Cardiac muscle cell (in vitro differentiated cells and primary cell): ENCODE measurements at regions not wholly inside any gene's neighbourhood (a gene's known extent, or its start where the extent isn't known, plus 50 kb on each side); places are given as distances from the start of the nearest gene placed in this dataset.
"Not testable (repeated sequence)": the region's sequence is repeated elsewhere in the genome, so short reads cannot be mapped to it uniquely, and the experiment has no call there.

Source experiments
- DNase-seq, 2 donors: peaks; one replicate each; pipeline versions ENCODE4 v3.0.0 to v3.0.0-alpha.2; 2010 to 2017; ENCODE audit warnings: low read depth in 1 of 2, low spot score in 1 of 2
- H3K27ac ChIP-seq: fragments of 200-600 bp; sonication (generic); 2 replicates; pipeline ENCODE4 v1.5.1; 2016
- H3K27me3 ChIP-seq: fragments of 200-600 bp; sonication (generic); 2 replicates; pipeline ENCODE4 v1.6.0; 2016; ENCODE audit warnings: control low read depth
- H3K36me3 ChIP-seq: fragments of 200-600 bp; sonication (generic); 2 replicates; pipeline ENCODE4 v1.5.1; 2016; ENCODE audit warnings: control low read depth
- H3K4me1 ChIP-seq: fragments of 200-600 bp; sonication (generic); 2 replicates; pipeline ENCODE4 v1.8.1; 2017; ENCODE audit warnings: low read depth, mild to moderate bottlenecking, mixed run types
- H3K4me3 ChIP-seq: fragments of 200-600 bp; sonication (generic); 2 replicates; pipeline ENCODE4 v1.5.1; 2016; ENCODE audit warnings: mild to moderate bottlenecking
- H3K9me3 ChIP-seq: fragments of 200-600 bp; sonication (generic); 2 replicates; pipeline ENCODE4 v1.5.1; 2017; ENCODE audit warnings: low read depth, mild to moderate bottlenecking, control low read depth
- TF ChIP-seq, protein P1 (sequence below): IDR thresholded peaks from 2 replicates; pipeline ENCODE4 v1.5.1; 2012; ENCODE audit warnings: low read depth, mild to moderate bottlenecking, low read length

DNA sequence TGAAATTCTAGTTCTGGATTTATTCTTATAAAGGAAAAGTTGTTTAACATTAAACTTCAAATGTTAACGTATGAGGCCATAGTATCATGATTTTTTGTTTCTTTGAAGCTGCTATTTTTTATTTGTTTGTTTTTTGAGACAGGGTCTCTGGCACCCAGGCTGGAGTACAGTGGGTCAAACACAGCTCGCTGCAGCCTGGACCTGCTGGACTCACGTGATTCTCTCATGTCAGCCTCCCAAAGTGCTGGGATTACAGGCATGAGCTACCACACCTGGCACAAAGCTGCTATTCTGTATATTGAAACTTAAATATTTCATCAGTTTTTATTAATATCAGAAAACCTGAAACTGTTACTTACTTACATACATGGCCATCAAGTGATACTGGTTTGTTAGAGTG, 89.5 kb upstream of the RPRM start:
- Histone ChIP-seq H3K4me3 (no peak overlapping the region), H3K27ac (no peak overlapping the region), H3K9me3 (no peaks in the 10 kb centered on the region), H3K4me1 (no peaks in the 10 kb centered on the region), H3K27me3 (no peaks in the 10 kb centered on the region), H3K36me3 (no peaks in the 10 kb centered on the region)
- TF ChIP-seq, protein P1, sequence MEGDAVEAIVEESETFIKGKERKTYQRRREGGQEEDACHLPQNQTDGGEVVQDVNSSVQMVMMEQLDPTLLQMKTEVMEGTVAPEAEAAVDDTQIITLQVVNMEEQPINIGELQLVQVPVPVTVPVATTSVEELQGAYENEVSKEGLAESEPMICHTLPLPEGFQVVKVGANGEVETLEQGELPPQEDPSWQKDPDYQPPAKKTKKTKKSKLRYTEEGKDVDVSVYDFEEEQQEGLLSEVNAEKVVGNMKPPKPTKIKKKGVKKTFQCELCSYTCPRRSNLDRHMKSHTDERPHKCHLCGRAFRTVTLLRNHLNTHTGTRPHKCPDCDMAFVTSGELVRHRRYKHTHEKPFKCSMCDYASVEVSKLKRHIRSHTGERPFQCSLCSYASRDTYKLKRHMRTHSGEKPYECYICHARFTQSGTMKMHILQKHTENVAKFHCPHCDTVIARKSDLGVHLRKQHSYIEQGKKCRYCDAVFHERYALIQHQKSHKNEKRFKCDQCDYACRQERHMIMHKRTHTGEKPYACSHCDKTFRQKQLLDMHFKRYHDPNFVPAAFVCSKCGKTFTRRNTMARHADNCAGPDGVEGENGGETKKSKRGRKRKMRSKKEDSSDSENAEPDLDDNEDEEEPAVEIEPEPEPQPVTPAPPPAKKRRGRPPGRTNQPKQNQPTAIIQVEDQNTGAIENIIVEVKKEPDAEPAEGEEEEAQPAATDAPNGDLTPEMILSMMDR: no peak
- no peak for DNase-seq

DNA sequence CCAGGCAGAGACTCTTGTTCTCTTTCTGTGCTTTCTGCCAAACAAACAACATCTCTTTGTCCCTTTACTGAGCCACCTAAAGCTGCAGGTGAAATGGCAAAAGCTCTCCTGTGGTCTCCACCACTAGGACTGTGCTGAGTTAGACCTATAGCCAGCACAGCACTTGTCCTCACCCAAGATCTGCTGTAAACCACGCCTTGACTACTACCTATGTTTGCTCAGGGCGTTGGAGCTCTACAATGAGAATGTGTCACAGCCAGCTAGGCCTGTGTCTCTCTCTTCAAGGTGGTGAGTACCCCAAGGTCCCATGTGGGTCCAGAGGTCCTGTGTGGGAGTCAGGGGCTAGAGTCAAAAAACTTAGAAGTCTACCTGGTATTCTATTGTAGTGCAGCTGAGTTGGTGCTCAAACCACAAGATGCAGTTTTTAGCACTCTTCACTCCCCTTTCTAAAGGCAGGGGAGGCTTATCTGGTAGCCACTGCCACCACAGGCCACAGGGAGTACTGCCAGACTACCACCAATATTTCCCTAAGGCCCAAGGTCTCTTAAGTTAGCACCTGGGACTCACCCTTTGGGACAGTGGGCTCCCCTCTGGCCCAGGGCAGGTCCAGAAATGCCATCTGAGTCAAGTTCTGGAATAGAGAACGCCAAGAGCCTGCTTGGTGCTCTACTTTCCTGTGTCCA, 96.8 kb upstream of the RPRM start:
- Histone ChIP-seq H3K9me3 (no peaks in the 10 kb centered on the region), H3K27me3 (no peaks in the 10 kb centered on the region)
- no peak for DNase-seq

DNA sequence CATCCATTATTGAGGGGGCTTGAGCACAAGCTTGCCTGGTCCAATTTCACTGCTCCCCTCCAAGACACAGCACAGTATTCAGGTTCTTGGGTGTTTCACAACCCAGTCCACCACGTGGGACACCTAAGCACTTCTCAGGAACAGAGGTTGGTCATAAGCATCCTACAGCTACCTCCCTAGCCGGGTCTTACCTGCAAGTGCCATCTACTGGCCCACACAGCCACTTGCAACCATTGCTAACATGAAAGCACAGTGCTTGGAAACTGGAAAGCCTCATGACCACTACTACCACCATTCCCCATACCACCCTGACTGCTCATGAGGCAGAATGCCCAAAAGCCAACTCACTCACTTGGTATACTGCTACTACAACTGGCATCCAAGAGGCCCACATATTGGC, 105.7 kb upstream of the RPRM start:
- no peak overlapping the region for H3K27ac ChIP-seq
- TF ChIP-seq, protein P1: no peak
- no peaks in the 10 kb centered on the region for H3K9me3 ChIP-seq
- H3K4me3 ChIP-seq: no peak overlapping the region
- H3K36me3 ChIP-seq: no peaks in the 10 kb centered on the region
- no peaks in the 10 kb centered on the region for H3K4me1 ChIP-seq
- H3K27me3 ChIP-seq: no peaks in the 10 kb centered on the region
- DNase-seq: no peak

More for the DNA sequence above, 96.8 kb upstream of the RPRM start:
- Histone ChIP-seq H3K4me3 (no peak overlapping the region), H3K36me3 (no peaks in the 10 kb centered on the region), H3K4me1 (no peaks in the 10 kb centered on the region), H3K27ac (no peak overlapping the region)
- TF ChIP-seq, protein P1: no peak

DNA sequence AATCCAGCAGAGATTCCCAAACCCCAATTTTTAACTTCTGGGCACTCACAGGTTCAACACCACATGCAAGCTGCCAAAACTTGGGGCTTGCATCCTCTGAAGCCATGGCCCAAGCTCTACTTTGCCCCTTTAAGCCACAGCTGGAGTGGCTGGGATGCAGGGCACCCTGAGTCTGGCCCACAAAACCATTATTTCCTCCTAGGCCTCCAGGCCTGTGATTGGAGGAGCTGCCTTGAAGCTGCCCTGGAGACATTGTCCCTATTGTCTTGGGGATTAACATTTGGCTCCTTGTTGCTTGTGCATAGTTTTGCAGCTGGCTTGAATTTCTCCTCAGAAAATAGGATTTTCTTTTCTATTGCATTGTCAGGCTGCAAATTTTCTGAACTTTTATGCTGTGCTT, 109.8 kb upstream of the RPRM start:
- TF ChIP-seq, protein P1: no peak
- Histone ChIP-seq H3K4me1 (no peaks in the 10 kb centered on the region), H3K36me3 (no peaks in the 10 kb centered on the region), H3K4me3 (no peak overlapping the region), H3K9me3 (no peaks in the 10 kb centered on the region), H3K27me3 (no peaks in the 10 kb centered on the region), H3K27ac (no peak overlapping the region)
- no peak for DNase-seq

DNA sequence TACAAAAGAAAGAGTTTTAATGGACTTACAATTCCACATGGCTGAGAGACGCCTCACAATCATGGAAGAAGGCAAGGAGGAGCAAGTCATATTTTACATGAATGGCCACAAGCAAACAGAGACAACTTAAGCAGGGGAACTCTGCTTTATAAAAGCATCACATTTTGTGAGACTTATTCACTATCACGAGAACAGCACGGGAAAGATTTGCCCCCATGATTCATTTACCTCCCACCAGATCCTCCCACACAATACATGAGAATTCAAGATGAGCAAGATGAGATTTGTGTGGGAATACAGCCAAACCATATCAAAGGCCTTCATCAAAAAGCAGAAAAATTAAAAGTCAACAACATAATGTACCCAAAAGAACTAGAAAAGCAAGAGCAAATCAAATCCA, 111.0 kb upstream of the RPRM start:
- Histone ChIP-seq H3K9me3 (no peaks in the 10 kb centered on the region), H3K4me3 (no peak overlapping the region)
- DNase-seq: no peak

DNA sequence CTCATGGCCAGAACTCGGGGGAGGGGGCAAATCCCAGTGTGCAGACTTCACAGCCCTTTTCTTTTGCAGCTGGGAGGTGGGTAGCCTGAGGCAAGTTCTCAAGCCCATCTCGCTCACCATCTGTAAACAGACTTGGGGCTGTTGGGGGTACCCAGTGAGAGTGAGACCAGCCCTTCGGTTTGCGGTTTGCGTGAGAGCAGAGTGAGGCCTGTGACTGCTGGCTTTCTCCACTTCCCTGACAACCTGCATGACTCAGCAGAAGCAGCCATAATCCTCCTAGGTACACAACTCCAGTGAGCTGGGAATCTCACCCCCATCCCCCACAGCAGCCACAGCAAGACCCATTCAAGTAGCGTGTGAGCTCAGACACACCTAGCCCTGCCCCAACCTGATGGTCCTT, 114.5 kb upstream of the RPRM start:
- H3K27me3 ChIP-seq, H3K36me3 ChIP-seq, DNase-seq, H3K27ac ChIP-seq, H3K9me3 ChIP-seq, H3K4me3 ChIP-seq, H3K4me1 ChIP-seq: not testable (repeated sequence)

More for the DNA sequence above, 111.0 kb upstream of the RPRM start:
- Histone ChIP-seq H3K4me1 (no peaks in the 10 kb centered on the region), H3K36me3 (no peaks in the 10 kb centered on the region), H3K27me3 (no peaks in the 10 kb centered on the region), H3K27ac (no peak overlapping the region)
- TF ChIP-seq, protein P1: no peak
